Pancreas (tissue), 10 donors: ENCODE measurements at regions not wholly inside any gene's neighbourhood (a gene's known extent, or its start where the extent isn't known, plus 50 kb on each side); places are given as distances from the start of the nearest gene placed in this dataset.

ENCODE experiments used
- ATAC-seq, 4 donors: fragments of 200-7000 bp; cut with Tn5 transposase; one replicate each; pipeline versions ENCODE4 v1.8.0 to v1.9.1; 2020; ENCODE audit warnings: mild to moderate bottlenecking in 4 of 4, moderate library complexity in 4 of 4
- DNase-seq, 6 donors: peaks; one replicate each; pipeline ENCODE4 v3.0.0-alpha.2; 2020
- FAIRE-seq: peaks from 2 replicates; lab custom pipeline; 2012; peaks lifted over from hg19 to GRCh38; lab: Jason Lieb, UNC
- H3K27ac ChIP-seq, 4 donors: fragments of 200-600 bp; sonication (generic); 1 replicate in 3 of 4; 2 replicates in 1 of 4; pipeline versions ENCODE4 v1.5.0 to v1.8.0; 2020
- H3K27me3 ChIP-seq, 4 donors: fragments of 200-600 bp; one replicate each; pipeline ENCODE4 v1.8.0; 2021
- H3K36me3 ChIP-seq, 3 donors: fragments of 200-600 bp; sonication (generic) in 1 of 3; one replicate each; pipeline versions ENCODE4 v1.5.0 to v1.8.0; 2020 to 2021
- H3K4me1 ChIP-seq, 3 donors: fragments of 200-600 bp; one replicate each; pipeline ENCODE4 v1.8.0; 2021
- H3K4me3 ChIP-seq, 4 donors: fragments of 200-600 bp; sonication (generic) in 2 of 4; one replicate each; pipeline versions ENCODE4 v1.5.0 to v1.8.0; 2020 to 2021
- H3K9me3 ChIP-seq, 4 donors: fragments of 200-600 bp; one replicate each; pipeline ENCODE4 v1.8.0; 2021
- WGBS, 2 donors: extraction: QIAGEN DNeasy Blood & Tissue Kit; methylation state at CpG; one replicate each; pipeline ENCODE4 v1.1.7; 2013; 5-methylcytosine and 5-hydroxymethylcytosine counted together
- intact Hi-C, 3 donors: fragments of 100-400 bp; cut with DNase I; formaldehyde crosslinking; loops; one replicate each; pipeline versions ENCODE4 v1.11.1 to v1.14.2; 2022
- TF ChIP-seq, protein P1 (sequence below), 4 donors: fragments of 200-600 bp; sonication (generic) in 3 of 4; IDR thresholded peaks; one replicate each; pipeline versions ENCODE4 v1.5.0 to v1.8.0; 2021; ENCODE audit warnings: antibody characterized with exemption in 4 of 4
- donor health status: healthy with polysubstance abuse.
- donor health status: DM: no; HTN: no; CAD: no; lungs with moderate emphysema.
- donor health status: DM: no; HTN: no; CAD: no.
- donor health status: control.
- donor health status: control.
- donor health status: Bipolar disorder and iron deficiency.
- donor health status: DM: yes; HTN: yes; CAD: no.
- donor health status: DM: no; HTN: no; CAD: no.
- donor health status: DM: no; HTN: no; CAD: no.
- donor health status: DM: yes; HTN: yes; CAD: no.

DNA sequence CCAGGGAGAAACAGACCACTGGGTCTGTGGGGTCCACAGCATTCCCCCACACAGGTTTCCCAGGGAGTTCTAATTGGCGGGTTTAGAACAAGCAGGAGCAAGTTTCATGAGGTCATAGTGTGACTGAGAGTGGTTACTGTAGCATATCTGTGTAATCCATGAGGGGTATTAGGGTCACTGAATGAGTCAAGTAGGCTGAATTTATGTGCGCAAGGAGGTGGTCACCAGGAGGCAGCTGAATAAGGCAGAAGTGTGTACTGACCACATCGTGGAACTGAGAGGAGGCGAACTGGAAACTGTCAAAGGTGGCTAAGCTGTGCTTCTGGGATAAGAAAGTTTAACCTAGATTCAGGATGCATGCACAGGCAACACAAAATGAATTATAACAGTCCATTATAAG is 876.0 kb downstream of the METTL15 start:
- H3K27me3 ChIP-seq, result no peaks in the 10 kb centered on the region
- no peak overlapping the region for H3K27ac ChIP-seq
- TF ChIP-seq, protein P1, sequence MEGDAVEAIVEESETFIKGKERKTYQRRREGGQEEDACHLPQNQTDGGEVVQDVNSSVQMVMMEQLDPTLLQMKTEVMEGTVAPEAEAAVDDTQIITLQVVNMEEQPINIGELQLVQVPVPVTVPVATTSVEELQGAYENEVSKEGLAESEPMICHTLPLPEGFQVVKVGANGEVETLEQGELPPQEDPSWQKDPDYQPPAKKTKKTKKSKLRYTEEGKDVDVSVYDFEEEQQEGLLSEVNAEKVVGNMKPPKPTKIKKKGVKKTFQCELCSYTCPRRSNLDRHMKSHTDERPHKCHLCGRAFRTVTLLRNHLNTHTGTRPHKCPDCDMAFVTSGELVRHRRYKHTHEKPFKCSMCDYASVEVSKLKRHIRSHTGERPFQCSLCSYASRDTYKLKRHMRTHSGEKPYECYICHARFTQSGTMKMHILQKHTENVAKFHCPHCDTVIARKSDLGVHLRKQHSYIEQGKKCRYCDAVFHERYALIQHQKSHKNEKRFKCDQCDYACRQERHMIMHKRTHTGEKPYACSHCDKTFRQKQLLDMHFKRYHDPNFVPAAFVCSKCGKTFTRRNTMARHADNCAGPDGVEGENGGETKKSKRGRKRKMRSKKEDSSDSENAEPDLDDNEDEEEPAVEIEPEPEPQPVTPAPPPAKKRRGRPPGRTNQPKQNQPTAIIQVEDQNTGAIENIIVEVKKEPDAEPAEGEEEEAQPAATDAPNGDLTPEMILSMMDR (IDR thresholded peaks at IDR 0.05), result no peak
- H3K4me3 ChIP-seq, result no peak overlapping the region
- no peaks in the 10 kb centered on the region for H3K4me1 ChIP-seq
- ATAC-seq, result no peak
- 91 to 93% methylated on average over 4 of the region's 4 CpGs for WGBS, 2 donors
- H3K9me3 ChIP-seq, result no peaks in the 10 kb centered on the region
- no peaks in the 10 kb centered on the region for H3K36me3 ChIP-seq
- no peak for FAIRE-seq
- intact Hi-C loops, result no loop called here
- no peak for DNase-seq

GRCh38 chr11:28983780-28984179 is 875.6 kb downstream of the METTL15 start:
- Histone ChIP-seq H3K27me3 (no peaks in the 10 kb centered on the region), H3K4me1 (no peaks in the 10 kb centered on the region), H3K9me3 (no peaks in the 10 kb centered on the region), H3K36me3 (no peaks in the 10 kb centered on the region), H3K4me3 (no peak overlapping the region), H3K27ac (no peak overlapping the region)
- intact Hi-C loops, result no loop called here
- DNase-seq (no peak), ATAC-seq (peak in 3 of 4 donors; percentile 30 to 57 (median 51)), FAIRE-seq (no peak)
- 40 to 42% methylated on average over 3 of the region's 3 CpGs for WGBS, 2 donors
- TF ChIP-seq, protein P1 (IDR thresholded peaks at IDR 0.05), result no peak

DNA sequence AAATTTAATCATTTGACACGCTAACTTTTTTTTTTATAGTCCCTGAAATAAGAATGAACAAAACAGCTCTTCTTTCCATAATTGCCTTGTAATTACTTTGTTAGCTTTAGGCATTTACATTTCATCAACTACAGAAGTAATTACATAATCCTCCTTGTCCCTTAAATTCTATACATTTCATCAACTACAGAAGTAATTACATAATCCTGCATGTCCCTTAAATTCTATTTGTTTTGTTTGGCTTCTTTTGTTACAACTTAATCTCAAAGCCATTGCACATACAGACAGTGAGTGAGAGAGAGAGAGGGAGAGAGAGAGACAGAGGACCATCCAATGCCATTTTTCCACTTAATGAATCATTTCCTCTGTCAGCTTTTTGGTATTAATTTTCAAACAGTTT is 873.2 kb downstream of the METTL15 start:
- intact Hi-C loops, result no loop called here
- FAIRE-seq, result no peak
- WGBS, 2 donors, result 50 to 57% methylated on average over 1 of the region's 1 CpG

GRCh38 chr11:28976801-28977145 is 868.6 kb downstream of the METTL15 start:
- TF ChIP-seq, protein P1 (IDR thresholded peaks at IDR 0.05), result no peak
- 21 to 22% methylated on average over 4 of the region's 4 CpGs for WGBS, 2 donors
- H3K27me3 ChIP-seq, result no peaks in the 10 kb centered on the region
- DNase-seq (peak in 4 of 6 donors; percentile 25 to 64 (median 45)), ATAC-seq (peak; percentile 93 to 99 (median 98)), FAIRE-seq (no peak)
- no peaks in the 10 kb centered on the region for H3K9me3 ChIP-seq
- intact Hi-C loops, result no loop called here
- H3K36me3 ChIP-seq, result no peaks in the 10 kb centered on the region
- H3K27ac ChIP-seq, result peak overlapping the region in 3 of 4 donors; percentile 30 to 60 (median 59)
- H3K4me1 ChIP-seq, result peaks cover 0 to 3% (median 0%) of the 10 kb centered on the region in 3 donors
- H3K4me3 ChIP-seq, result peak overlapping the region in 2 of 4 donors; percentile 23 to 26

More for the DNA sequence above, 873.2 kb downstream of the METTL15 start:
- Histone ChIP-seq H3K27me3 (no peaks in the 10 kb centered on the region), H3K4me3 (no peak overlapping the region), H3K27ac (no peak overlapping the region), H3K36me3 (no peaks in the 10 kb centered on the region), H3K9me3 (no peaks in the 10 kb centered on the region), H3K4me1 (peaks cover 0 to 3% (median 0%) of the 10 kb centered on the region in 3 donors)
- TF ChIP-seq, protein P1 (IDR thresholded peaks at IDR 0.05), result no peak
- ATAC-seq (no peak), DNase-seq (no peak)

DNA sequence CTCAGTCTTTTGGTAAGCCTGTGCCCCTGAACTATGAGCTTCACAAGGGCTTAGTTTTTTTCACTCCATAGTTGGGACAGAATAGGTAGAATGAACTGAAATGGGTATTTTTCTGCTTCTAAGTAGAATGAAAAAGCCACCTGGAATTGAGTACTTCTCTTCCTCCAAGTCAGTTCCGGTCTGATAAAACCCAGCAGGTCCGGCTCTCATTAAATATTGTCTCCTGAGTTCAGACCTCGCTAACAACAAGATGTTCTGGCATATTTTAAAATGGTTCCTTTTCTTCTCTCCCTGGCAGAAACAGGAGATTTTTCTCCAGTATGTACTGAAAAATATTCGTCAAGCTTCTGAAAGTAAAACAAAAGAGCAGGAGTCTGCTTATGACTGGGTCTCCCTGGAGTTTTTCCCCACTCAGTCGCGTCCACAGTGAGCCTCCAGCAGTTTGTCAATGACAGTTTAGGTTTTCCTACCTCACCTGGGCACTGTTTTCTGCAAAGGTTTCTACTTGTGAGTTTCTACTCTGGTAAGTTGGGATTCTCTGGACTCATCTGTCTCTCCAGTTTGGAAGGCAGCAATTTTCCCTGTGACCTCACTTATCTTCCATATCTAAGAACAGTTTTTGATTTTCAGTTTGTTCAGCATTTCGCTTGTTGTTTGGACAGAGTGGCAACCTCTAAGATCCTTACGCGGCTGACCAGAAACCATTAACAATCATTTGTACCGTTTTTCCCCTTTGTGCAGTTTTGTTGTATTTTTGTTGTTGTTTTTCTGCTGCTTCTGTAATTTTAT is 868.0 kb downstream of the METTL15 start:
- Histone ChIP-seq H3K9me3 (no peaks in the 10 kb centered on the region), H3K36me3 (no peaks in the 10 kb centered on the region), H3K4me1 (peaks cover 0 to 3% (median 0%) of the 10 kb centered on the region in 3 donors), H3K27me3 (no peaks in the 10 kb centered on the region), H3K27ac (peak overlapping the region; percentile 30 to 60 (median 45)), H3K4me3 (peak overlapping the region in 2 of 4 donors; percentile 23 to 26)
- TF ChIP-seq, protein P1 (IDR thresholded peaks at IDR 0.05), result no peak
- intact Hi-C loops, result no loop called here
- 24 to 26% methylated on average over 10 of the region's 10 CpGs for WGBS, 2 donors
- DNase-seq (no peak), FAIRE-seq (no peak), ATAC-seq (peak; percentile 71 to 78 (median 73))
